ENCODE measurements at regions not wholly inside any gene's neighbourhood (a gene's known extent, or its start where the extent isn't known, plus 50 kb on each side); places are given as distances from the start of the nearest gene placed in this dataset.

DNA sequence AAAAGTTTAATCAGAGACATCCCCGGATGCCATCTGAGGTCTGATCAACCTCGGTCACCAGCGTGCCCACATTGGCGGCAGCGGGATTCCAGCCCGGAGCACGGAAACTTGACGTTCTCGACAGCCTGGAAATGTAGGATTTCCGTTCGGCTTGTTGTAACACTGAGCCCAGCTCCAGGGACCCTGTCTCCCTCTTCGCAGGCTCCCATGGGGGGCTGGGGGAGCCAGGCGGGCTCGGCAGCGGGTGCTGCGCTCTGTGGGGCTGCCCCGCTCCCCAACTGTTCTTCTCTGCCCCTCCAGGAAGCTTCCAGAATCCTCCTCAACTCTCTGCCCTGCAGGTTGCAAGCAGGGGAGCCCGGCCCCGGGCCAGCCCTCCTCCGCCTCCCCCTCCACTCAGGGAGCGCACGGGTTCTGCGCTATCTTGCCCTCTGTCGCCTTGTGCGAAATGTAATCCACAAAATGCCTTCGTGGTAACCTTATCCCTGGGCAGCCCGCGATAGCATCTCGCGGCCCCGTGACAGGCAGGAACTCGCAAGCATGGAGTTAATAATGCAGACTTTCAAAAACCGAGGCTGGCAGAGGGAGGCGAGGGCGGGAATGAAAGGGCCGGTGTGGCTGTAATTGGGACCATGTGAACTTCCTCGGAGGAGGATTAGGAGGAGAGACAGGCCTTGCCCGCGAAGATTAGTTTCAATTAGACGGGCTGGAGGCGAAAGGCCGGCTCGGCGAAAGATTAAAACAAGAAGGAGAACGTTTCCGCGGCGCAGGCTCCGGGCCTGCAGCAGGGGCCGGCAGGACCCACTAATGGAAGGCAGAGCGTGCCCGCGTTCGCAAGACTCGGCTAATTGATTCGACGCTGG, 53.9 kb upstream of the TTC34 start:
- no peak for TF ChIP-seq EZH2phosphoT487 (IDR thresholded peaks at IDR 0.05)
- TF ChIP-seq, protein P1, sequence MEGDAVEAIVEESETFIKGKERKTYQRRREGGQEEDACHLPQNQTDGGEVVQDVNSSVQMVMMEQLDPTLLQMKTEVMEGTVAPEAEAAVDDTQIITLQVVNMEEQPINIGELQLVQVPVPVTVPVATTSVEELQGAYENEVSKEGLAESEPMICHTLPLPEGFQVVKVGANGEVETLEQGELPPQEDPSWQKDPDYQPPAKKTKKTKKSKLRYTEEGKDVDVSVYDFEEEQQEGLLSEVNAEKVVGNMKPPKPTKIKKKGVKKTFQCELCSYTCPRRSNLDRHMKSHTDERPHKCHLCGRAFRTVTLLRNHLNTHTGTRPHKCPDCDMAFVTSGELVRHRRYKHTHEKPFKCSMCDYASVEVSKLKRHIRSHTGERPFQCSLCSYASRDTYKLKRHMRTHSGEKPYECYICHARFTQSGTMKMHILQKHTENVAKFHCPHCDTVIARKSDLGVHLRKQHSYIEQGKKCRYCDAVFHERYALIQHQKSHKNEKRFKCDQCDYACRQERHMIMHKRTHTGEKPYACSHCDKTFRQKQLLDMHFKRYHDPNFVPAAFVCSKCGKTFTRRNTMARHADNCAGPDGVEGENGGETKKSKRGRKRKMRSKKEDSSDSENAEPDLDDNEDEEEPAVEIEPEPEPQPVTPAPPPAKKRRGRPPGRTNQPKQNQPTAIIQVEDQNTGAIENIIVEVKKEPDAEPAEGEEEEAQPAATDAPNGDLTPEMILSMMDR (IDR thresholded peaks at IDR 0.05), result no peak
